ENCODE measurements at regions not wholly inside any gene's neighbourhood (a gene's known extent, or its start where the extent isn't known, plus 50 kb on each side); places are given as distances from the start of the nearest gene placed in this dataset.
"Not testable (repeated sequence)": the region's sequence is repeated elsewhere in the genome, so short reads cannot be mapped to it uniquely, and the experiment has no call there.

GRCh38 chr7:145916776-145917175, 199.8 kb upstream of the CNTNAP2 start:
- DNase-seq, result no peak

GRCh38 chr7:145915679-145916078, 200.9 kb upstream of the CNTNAP2 start:
- DNase-seq, result no peak

GRCh38 chr7:145909991-145910513, 206.5 kb upstream of the CNTNAP2 start:
- DNase-seq, result no peak

GRCh38 chr7:145903658-145904057, 212.9 kb upstream of the CNTNAP2 start:
- no peak for DNase-seq

GRCh38 chr7:145902123-145902522, 214.5 kb upstream of the CNTNAP2 start:
- DNase-seq, result no peak

GRCh38 chr7:145899938-145900337, 216.7 kb upstream of the CNTNAP2 start:
- no peak for DNase-seq

- no peak for DNase-seq
These were observed 222.6 kb upstream of the CNTNAP2 start for GRCh38 chr7:145893925-145894535.

- DNase-seq, result peak; percentile 16
These were observed 231.7 kb upstream of the CNTNAP2 start for GRCh38 chr7:145884716-145885514.

GRCh38 chr7:145876376-145876775, 240.2 kb upstream of the CNTNAP2 start:
- DNase-seq, result no peak

- no peak for DNase-seq
These were observed 241.3 kb upstream of the CNTNAP2 start for GRCh38 chr7:145875267-145875666.

- no peak for DNase-seq
These were observed 247.7 kb upstream of the CNTNAP2 start for GRCh38 chr7:145868935-145869334.

- no peak for DNase-seq
These were observed 254.4 kb upstream of the CNTNAP2 start for GRCh38 chr7:145862212-145862611.

GRCh38 chr7:145860809-145861208, 255.8 kb upstream of the CNTNAP2 start:
- DNase-seq, result no peak

GRCh38 chr7:145850636-145851035, 266.0 kb upstream of the CNTNAP2 start:
- DNase-seq, result no peak

GRCh38 chr7:145848691-145849090, 267.9 kb upstream of the CNTNAP2 start:
- no peak for DNase-seq

GRCh38 chr7:145845345-145845744, 271.3 kb upstream of the CNTNAP2 start:
- no peak for DNase-seq

- DNase-seq, result no peak
These were observed 276.8 kb upstream of the CNTNAP2 start for GRCh38 chr7:145839814-145840213.

- no peak for DNase-seq
These were observed 284.9 kb upstream of the CNTNAP2 start for GRCh38 chr7:145831616-145832206.

- DNase-seq, result no peak
These were observed 298.9 kb upstream of the CNTNAP2 start for GRCh38 chr7:145817687-145818086.

GRCh38 chr7:145812218-145812617, 304.4 kb upstream of the CNTNAP2 start:
- no peak for DNase-seq

- not testable (repeated sequence) for DNase-seq
These were observed 311.1 kb upstream of the CNTNAP2 start for GRCh38 chr7:145805496-145805895.

- no peak for DNase-seq
These were observed 319.1 kb upstream of the CNTNAP2 start for GRCh38 chr7:145797507-145797906.

- DNase-seq, result no peak
These were observed 321.5 kb upstream of the CNTNAP2 start for GRCh38 chr7:145795132-145795531.
